ENCODE measurements at regions not wholly inside any gene's neighbourhood (a gene's known extent, or its start where the extent isn't known, plus 50 kb on each side); places are given as distances from the start of the nearest gene placed in this dataset.

- Histone ChIP-seq H3K9ac (replicated peaks; ENCODE audit: extremely low read depth, insufficient read depth, low read length) (no peak overlapping the region), H3K27ac (ENCODE audit: insufficient read depth, low read depth, low read length) (no peak overlapping the region), H4K20me1 (replicated peaks; ENCODE audit: control insufficient read depth, extremely low read depth, insufficient read depth, low read length) (no peaks in the 10 kb centered on the region), H3K4me3 (replicated peaks in 1 of 3; ENCODE audit: insufficient read depth in 1 of 3, low read depth in 1 of 3, low read length in 3 of 3) (no peak overlapping the region), H3K4me1 (ENCODE audit: control insufficient read depth, extremely low read depth, insufficient read depth, low read length) (peaks cover 10% of the 10 kb centered on the region), H3K9me1 (replicated peaks; ENCODE audit: control insufficient read depth, extremely low read depth, insufficient read depth, low read length) (no peaks in the 10 kb centered on the region), H3K79me2 (ENCODE audit: control insufficient read depth, insufficient read depth, low read length) (no peaks in the 10 kb centered on the region), H3K4me2 (ENCODE audit: insufficient read depth, low read length) (no peak overlapping the region), H2AFZ (ENCODE audit: low read depth, low read length) (peak overlapping the region; percentile 87), H3K9me3 (replicated peaks; ENCODE audit: control insufficient read depth, insufficient read depth, low read length) (no peaks in the 10 kb centered on the region), H3K36me3 (ENCODE audit: control insufficient read depth in 2 of 2, extremely low read depth in 1 of 2, insufficient read depth in 2 of 2, low read length in 2 of 2) (no peaks in the 10 kb centered on the region), H3K27me3 (ENCODE audit: control insufficient read depth in 2 of 2, insufficient read depth in 2 of 2, low read length in 2 of 2) (no peaks in the 10 kb centered on the region)
- peak; percentile 70 for DNase-seq (ENCODE audit: low read depth, low spot score)
- peak; percentile 85 for FAIRE-seq
- dilution Hi-C loops (cut with MboI; ENCODE audit: extremely low pct_ligation_motif_present, low sequenced_read_pairs), result no loop called here
- TF ChIP-seq GATA2 (IDR thresholded peaks at IDR 0.05; ENCODE audit: insufficient read depth, insufficient read length, low read depth, low read length) (no peak), MAX (IDR thresholded peaks at IDR 0.05; ENCODE audit: insufficient read depth, insufficient read length) (no peak), JUN (IDR thresholded peaks at IDR 0.05; ENCODE audit: borderline replicate concordance, insufficient read depth, insufficient read length, low read depth) (no peak), POLR2A (IDR thresholded peaks at IDR 0.05; ENCODE audit: low read depth, low read length) (no peak), FOS (IDR thresholded peaks at IDR 0.05; ENCODE audit: borderline replicate concordance, insufficient read depth, low read length) (no peak), CTCF (IDR thresholded peaks at IDR 0.05; ENCODE audit: extremely low read depth in 1 of 2, insufficient read depth in 1 of 2, low read depth in 1 of 2, low read length in 2 of 2) (peak; percentile 25 to 56)
- intact Hi-C loops (cut with micrococcal nuclease), result loop anchor here (1.0 to 5.0 kb wide), 6 partner anchors 224 to 1374 kb away; no protein-coding TSS in a partner anchor
- no TSS peak for BruUV-seq (replicated peaks)
- ChIA-PET CTCF (interaction anchor here (0.7 to 2.6 kb wide), 14 partner anchors 10 to 1052 kb away, joined by 3 to 16 read pairs (median 4); no protein-coding TSS in a partner anchor), POLR2A (no interaction called here)
Observed at GRCh38 chr1:72623299-72623708, 341.0 kb upstream of the NEGR1 start.

Data from endothelial cell of umbilical vein (primary cell).